GM20000 (cell line): ENCODE measurements at regions not wholly inside any gene's neighbourhood (a gene's known extent, or its start where the extent isn't known, plus 50 kb on each side); places are given as distances from the start of the nearest gene placed in this dataset.
"Not testable (repeated sequence)": the region's sequence is repeated elsewhere in the genome, so short reads cannot be mapped to it uniquely, and the experiment has no call there.

Source experiments
- DNase-seq: peaks from one replicate; pipeline ENCODE4 v3.0.0; 2012; ENCODE audit warnings: low spot score
- TF ChIP-seq, protein P1 (sequence below): IDR thresholded peaks from 2 replicates; pipeline ENCODE4 v1.5.1; 2012; ENCODE audit warnings: mild to moderate bottlenecking, control low read depth; ENCODE audit errors: extremely low read depth, missing control alignments

DNA sequence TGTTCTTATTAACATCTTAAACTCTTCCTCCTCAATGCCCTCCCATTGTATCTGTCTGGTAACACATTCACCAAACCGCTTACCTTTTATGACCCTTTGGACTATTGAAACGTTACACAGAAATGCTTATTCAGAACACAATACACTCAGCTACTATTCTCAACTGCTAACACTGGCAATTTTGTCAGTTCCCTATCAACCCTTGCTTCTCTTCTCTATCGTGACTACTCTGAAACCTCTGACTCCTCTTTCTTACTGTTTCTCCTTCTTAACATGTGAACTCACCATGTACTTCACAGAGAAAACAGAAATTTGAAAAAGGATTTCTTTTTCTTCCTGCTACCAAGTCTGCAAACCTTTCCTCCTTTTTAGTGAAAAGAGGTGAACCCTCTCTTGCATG lies 232.9 kb upstream of the GPR149 start:
- TF ChIP-seq, protein P1, sequence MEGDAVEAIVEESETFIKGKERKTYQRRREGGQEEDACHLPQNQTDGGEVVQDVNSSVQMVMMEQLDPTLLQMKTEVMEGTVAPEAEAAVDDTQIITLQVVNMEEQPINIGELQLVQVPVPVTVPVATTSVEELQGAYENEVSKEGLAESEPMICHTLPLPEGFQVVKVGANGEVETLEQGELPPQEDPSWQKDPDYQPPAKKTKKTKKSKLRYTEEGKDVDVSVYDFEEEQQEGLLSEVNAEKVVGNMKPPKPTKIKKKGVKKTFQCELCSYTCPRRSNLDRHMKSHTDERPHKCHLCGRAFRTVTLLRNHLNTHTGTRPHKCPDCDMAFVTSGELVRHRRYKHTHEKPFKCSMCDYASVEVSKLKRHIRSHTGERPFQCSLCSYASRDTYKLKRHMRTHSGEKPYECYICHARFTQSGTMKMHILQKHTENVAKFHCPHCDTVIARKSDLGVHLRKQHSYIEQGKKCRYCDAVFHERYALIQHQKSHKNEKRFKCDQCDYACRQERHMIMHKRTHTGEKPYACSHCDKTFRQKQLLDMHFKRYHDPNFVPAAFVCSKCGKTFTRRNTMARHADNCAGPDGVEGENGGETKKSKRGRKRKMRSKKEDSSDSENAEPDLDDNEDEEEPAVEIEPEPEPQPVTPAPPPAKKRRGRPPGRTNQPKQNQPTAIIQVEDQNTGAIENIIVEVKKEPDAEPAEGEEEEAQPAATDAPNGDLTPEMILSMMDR: no peak
- DNase-seq: no peak

DNA sequence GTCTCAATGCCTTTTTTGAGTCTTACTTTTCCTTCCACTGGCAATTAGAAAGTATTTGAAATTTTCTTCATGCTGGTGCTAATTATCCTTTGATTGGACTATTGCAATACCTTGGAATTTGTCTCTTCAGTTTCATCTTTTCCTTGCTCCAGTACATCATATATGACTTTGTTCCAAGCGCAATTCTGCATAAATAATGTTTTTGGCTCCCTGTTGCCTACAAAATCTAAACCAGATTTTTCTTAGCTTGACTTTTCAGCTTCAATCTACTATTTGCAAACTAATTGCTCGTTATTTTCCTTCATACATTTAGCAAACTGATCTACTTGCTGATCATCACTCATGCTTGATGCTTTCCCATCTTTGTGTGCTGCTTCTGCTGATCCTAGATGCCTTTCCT lies 230.8 kb upstream of the GPR149 start:
- DNase-seq: no peak
- TF ChIP-seq, protein P1: no peak

DNA sequence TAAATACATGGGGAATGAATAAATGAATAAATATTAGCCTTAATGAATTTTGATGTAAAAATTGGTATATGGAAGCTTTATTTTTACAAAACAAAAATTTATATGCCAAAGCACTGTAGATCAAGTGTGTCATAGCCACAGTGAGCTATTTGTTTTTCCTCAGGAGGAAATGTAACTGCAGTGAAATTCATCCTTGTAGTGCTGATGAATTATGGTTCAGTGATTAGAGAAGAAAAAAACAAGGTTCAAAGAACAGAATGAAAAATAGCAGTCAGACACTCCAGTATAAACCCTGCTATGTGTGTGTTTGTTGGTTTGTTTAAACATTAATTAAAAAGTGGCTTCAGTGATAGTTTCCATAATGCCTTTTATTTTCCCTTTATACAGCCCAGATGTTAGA lies 228.0 kb upstream of the GPR149 start:
- DNase-seq: no peak
- TF ChIP-seq, protein P1: no peak

DNA sequence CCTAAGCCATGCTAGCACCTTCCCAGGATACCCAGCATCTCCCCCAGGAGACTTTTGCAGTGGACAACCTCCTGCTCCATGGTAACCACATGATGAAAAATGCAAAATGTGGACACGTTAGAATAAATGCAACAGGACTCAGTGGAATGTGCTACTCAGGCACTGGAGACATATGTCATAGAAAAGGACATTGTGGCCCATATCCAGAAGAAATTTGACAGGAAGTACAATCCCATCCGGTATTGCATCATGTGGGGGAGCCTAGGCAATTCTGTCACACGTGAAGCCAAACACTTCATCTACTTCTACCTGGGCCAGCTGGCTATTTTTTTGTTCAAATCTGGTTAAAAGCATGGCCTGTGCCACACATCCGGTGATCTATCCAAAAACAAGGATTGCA lies 227.2 kb upstream of the GPR149 start:
- TF ChIP-seq, protein P1: no peak
- DNase-seq: no peak

DNA sequence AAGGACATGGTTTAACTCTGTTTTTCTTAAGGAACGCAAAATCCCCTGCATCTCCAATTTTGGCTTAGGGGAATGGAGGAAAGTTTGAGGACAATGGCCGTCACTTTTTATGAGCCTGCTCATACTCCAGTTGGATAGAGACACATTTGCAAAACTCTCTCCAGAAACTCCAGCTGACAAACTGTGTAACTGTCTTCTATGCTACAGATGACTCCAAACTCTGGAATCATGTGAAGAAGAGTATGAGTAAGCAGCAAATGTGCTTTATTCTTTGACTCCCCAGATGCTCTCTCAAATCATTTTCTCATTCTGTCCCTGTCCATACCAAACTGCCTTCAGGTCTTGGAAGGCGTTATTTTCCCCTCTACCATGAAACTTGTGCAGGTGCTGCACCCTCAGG lies 226.5 kb upstream of the GPR149 start:
- TF ChIP-seq, protein P1: no peak
- no peak for DNase-seq

DNA sequence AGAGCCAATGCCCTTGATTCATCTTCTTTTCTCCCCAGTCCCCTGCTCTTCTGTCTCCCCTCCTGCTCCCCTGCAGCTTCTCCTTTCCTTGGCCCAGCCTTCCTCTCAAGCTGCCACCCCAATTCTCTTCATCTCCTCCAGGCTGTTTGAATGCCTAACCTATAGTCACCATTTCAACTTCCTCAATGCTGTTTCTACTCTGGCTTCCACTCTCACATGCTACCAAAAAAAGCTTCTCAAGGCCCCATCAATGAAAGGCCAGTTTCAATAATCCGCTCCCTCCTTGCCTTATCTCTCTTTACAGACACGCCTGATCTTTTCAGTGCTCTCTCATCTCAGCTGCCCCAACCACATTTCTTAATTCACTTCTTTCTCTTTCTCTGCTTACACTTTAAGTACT lies 212.2 kb upstream of the GPR149 start:
- TF ChIP-seq, protein P1: no peak
- no peak for DNase-seq

DNA sequence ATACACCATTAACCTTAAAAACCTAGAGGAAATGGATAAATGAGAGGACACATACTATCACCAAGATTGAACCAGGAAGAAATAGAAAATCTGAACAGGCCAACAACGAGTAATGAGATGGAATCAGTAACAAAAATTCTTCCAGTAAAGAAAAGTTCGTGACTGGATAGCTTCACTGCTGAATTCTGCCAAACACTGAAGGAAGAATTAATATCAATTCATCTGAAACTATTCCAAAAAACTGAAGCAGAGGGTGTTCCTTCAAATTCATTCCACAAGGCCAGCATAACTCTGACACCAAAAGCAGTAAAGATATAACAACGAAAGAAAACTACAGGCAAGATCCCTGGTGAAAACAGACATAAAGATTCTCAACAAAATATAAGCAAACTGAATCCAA lies 195.8 kb upstream of the GPR149 start:
- TF ChIP-seq, protein P1: no peak
- no peak for DNase-seq

DNA sequence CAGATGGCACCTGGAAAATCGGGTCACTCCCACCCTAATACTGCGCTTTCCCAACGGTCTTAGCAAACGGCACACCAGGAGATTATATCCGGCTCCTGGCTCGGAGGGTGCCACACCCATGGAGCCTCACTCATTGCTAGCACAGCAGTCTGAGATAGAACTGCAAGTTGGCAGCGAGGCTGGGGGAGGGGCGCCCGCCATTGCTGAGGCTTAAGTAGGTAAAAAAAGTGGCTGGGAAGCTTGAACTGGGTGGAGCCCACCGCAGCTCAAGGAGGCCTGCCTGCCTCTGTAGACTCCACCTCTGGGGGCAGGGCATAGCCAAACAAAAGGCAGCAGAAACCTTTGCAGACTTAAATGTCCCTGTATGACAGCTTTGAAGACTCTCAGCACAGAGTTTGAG lies 189.6 kb upstream of the GPR149 start:
- not testable (repeated sequence) for DNase-seq
